Kidney (tissue), 13 donors: ENCODE measurements at regions not wholly inside any gene's neighbourhood (a gene's known extent, or its start where the extent isn't known, plus 50 kb on each side); places are given as distances from the start of the nearest gene placed in this dataset.

Experiments
- DNase-seq, 5 donors: peaks; one replicate each; pipeline ENCODE4 v3.0.0-alpha.2; 2013 to 2020
- FAIRE-seq: peaks from 2 replicates; lab custom pipeline; 2012; peaks lifted over from hg19 to GRCh38; lab: Jason Lieb, UNC
- H3K27ac ChIP-seq, 2 donors: one replicate each; pipeline ENCODE4 v1.7.0; 2013; ENCODE audit warnings: low read depth in 2 of 2, low read length in 2 of 2, inconsistent platforms in 1 of 2
- H3K27me3 ChIP-seq: one replicate; pipeline ENCODE4 v1.7.1; 2013; ENCODE audit warnings: low read length, inconsistent platforms; ENCODE audit not compliant: control insufficient read depth, insufficient read depth
- H3K36me3 ChIP-seq, 3 donors: one replicate each; pipeline versions ENCODE4 v1.7.0 to v1.7.1; 2013; ENCODE audit warnings: low read length in 3 of 3, control low read depth in 1 of 3, inconsistent platforms in 1 of 3; ENCODE audit not compliant: insufficient read depth in 3 of 3, control insufficient read depth in 2 of 3
- H3K4me1 ChIP-seq, 3 donors: one replicate each; pipeline versions ENCODE4 v1.7.0 to v1.7.1; 2013; ENCODE audit warnings: low read length in 3 of 3, inconsistent platforms in 1 of 3, low read depth in 1 of 3; ENCODE audit not compliant: control insufficient read depth in 2 of 3, insufficient read depth in 2 of 3
- H3K4me3 ChIP-seq, 3 donors: one replicate each; pipeline versions ENCODE4 v1.7.0 to v1.8.1; 2013; ENCODE audit warnings: low read length in 3 of 3, control low read depth in 1 of 3, inconsistent platforms in 1 of 3
- H3K9ac ChIP-seq, 3 donors: one replicate each; pipeline versions ENCODE4 v1.7.0 to v1.7.1; 2013; ENCODE audit warnings: low read length in 3 of 3, control low read depth in 1 of 3, inconsistent platforms in 1 of 3
- H3K9me3 ChIP-seq, 3 donors: one replicate each; pipeline versions ENCODE4 v1.7.0 to v1.7.1; 2013; ENCODE audit warnings: low read length in 3 of 3, control low read depth in 1 of 3, inconsistent platforms in 1 of 3; ENCODE audit not compliant: control insufficient read depth in 2 of 3, insufficient read depth in 1 of 3
- intact Hi-C: fragments of 100-400 bp; cut with DNase I; formaldehyde crosslinking; loops from one replicate; pipeline ENCODE4 v1.11.1; 2022
- TF ChIP-seq, protein P1 (sequence below): IDR thresholded peaks from 3 replicates; pipeline ENCODE4 v1.5.1; 2012; ENCODE audit warnings: mild to moderate bottlenecking, moderate library complexity, borderline replicate concordance; ENCODE audit not compliant: insufficient read depth; ENCODE audit errors: extremely low read depth
- donor health status: control.
- donor health status: control.
- donor health status: control.
- donor health status: control.
- donor health status: control.
- donor health status: DM: yes; HTN: yes; CAD: no.
- donor health status: Normal renal cell carcinoma (clear cell type).

- Histone ChIP-seq H3K27me3 (no peaks in the 10 kb centered on the region), H3K27ac (no peak overlapping the region), H3K9me3 (no peaks in the 10 kb centered on the region), H3K36me3 (no peaks in the 10 kb centered on the region), H3K4me3 (no peak overlapping the region), H3K9ac (no peak overlapping the region), H3K4me1 (no peaks in the 10 kb centered on the region)
- TF ChIP-seq, protein P1, sequence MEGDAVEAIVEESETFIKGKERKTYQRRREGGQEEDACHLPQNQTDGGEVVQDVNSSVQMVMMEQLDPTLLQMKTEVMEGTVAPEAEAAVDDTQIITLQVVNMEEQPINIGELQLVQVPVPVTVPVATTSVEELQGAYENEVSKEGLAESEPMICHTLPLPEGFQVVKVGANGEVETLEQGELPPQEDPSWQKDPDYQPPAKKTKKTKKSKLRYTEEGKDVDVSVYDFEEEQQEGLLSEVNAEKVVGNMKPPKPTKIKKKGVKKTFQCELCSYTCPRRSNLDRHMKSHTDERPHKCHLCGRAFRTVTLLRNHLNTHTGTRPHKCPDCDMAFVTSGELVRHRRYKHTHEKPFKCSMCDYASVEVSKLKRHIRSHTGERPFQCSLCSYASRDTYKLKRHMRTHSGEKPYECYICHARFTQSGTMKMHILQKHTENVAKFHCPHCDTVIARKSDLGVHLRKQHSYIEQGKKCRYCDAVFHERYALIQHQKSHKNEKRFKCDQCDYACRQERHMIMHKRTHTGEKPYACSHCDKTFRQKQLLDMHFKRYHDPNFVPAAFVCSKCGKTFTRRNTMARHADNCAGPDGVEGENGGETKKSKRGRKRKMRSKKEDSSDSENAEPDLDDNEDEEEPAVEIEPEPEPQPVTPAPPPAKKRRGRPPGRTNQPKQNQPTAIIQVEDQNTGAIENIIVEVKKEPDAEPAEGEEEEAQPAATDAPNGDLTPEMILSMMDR: no peak
- DNase-seq: peak in 1 of 5 donors; percentile 63
- intact Hi-C loops: no loop called here
- no peak for FAIRE-seq
These were observed 1394.7 kb downstream of the BRD1 start for GRCh38 chr22:48432781-48433518.

DNA sequence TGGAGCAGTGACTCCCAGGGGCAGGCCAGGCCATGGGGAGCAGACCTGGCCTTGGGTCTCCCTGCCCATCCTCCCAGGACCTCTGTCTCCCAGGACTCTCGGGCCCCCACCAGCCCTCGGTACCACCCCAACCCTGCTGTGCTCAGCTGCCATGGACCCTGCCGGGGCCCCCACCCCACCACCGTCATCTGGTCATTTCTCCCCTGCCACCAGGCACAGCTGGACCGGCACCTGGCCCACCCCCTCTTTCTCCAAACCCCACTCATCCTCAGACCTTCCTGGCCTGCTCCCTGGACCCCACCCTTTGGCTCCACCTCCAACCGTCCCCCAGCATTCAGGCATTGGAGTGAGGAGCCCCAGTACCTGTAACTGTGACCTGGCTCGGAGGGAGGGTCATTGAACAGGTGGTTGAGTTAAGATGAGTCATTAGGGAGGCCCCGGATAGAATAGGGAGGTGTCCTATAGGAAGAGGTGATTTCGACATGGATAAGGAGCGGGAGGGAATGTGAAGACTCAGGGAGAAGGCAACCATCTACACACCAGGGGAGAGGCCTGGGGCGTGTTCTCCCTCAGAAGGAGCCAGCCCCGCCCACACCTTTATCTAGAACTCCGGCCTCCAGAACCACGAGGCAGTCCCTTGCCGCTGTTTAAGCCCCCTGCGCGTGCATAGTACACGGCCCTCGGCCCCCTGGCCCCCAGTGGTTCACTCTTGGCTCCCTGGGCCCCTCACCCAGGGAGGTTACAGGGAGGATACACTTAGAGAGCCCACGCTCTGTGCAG lies 1395.9 kb downstream of the BRD1 start:
- TF ChIP-seq, protein P1: no peak
- Histone ChIP-seq H3K9me3 (no peaks in the 10 kb centered on the region), H3K4me1 (no peaks in the 10 kb centered on the region), H3K9ac (no peak overlapping the region), H3K27ac (no peak overlapping the region), H3K27me3 (no peaks in the 10 kb centered on the region), H3K4me3 (no peak overlapping the region), H3K36me3 (no peaks in the 10 kb centered on the region)
- intact Hi-C loops: no loop called here
- no peak for FAIRE-seq
- DNase-seq: peak in 1 of 5 donors; percentile 59

DNA sequence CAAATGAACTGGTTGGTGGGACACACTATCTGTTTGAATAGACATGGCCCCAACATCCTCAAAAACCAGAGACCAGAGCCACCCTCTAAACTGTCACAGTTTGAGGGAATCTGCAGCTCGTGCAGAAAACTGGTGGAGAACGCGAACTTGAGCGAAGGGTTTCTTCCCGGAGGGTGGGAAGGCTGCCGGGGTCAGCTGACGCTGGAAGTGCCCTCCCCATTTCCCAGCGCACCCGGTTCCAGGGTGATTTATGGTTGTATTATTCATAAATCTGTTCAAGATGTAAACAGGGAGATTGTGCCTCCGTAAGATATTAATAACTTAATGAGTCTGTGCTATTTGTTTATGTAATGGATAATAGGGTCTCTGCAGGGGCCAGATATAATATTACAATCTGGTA lies 1396.7 kb downstream of the BRD1 start:
- FAIRE-seq: no peak
- no peaks in the 10 kb centered on the region for H3K36me3 ChIP-seq
- DNase-seq: no peak
- H3K9me3 ChIP-seq: no peaks in the 10 kb centered on the region
- H3K4me1 ChIP-seq: no peaks in the 10 kb centered on the region
- no peak overlapping the region for H3K27ac ChIP-seq
- H3K9ac ChIP-seq: no peak overlapping the region
- intact Hi-C loops: no loop called here
- H3K4me3 ChIP-seq: no peak overlapping the region
- H3K27me3 ChIP-seq: no peaks in the 10 kb centered on the region
- TF ChIP-seq, protein P1: no peak
